ENCODE measurements at regions not wholly inside any gene's neighbourhood (a gene's known extent, or its start where the extent isn't known, plus 50 kb on each side); places are given as distances from the start of the nearest gene placed in this dataset.
"Not testable (repeated sequence)": the region's sequence is repeated elsewhere in the genome, so short reads cannot be mapped to it uniquely, and the experiment has no call there.

DNA sequence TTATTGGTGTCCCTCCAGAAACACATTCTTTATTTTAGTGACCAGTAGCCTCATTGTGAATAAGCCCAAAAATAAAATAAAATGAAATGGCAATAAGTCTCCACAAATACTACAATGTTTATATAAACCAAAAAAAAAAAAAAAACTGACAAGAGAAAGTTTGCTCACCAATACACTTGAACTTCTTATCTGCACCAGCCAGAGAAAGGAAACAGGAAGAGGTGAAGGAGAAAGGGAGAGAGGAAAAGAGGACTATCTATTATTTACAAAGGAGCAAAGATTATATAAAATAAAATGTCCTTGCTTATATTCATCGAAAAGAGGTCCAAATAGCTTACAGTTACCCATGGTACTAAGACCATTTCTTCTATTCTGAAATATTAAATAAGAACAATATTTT is 176.4 kb upstream of the CCNG1 start:
- no peaks in the 10 kb centered on the region for H3K27me3 Mint-ChIP-seq (ENCODE audit: unreplicated experiment)
- no peaks in the 10 kb centered on the region for H3K4me1 Mint-ChIP-seq (ENCODE audit: low read depth, unreplicated experiment)
- CTCF ChIA-PET, result no interaction called here
- intact Hi-C loops (cut with micrococcal nuclease; ENCODE audit: unreplicated experiment), result no loop called here
- H3K36me3 Mint-ChIP-seq (ENCODE audit: insufficient read depth, unreplicated experiment), result no peaks in the 10 kb centered on the region
- DNase-seq, result no peak
- BruUV-seq (replicated peaks), result no TSS peak
- TF ChIP-seq, protein P1, sequence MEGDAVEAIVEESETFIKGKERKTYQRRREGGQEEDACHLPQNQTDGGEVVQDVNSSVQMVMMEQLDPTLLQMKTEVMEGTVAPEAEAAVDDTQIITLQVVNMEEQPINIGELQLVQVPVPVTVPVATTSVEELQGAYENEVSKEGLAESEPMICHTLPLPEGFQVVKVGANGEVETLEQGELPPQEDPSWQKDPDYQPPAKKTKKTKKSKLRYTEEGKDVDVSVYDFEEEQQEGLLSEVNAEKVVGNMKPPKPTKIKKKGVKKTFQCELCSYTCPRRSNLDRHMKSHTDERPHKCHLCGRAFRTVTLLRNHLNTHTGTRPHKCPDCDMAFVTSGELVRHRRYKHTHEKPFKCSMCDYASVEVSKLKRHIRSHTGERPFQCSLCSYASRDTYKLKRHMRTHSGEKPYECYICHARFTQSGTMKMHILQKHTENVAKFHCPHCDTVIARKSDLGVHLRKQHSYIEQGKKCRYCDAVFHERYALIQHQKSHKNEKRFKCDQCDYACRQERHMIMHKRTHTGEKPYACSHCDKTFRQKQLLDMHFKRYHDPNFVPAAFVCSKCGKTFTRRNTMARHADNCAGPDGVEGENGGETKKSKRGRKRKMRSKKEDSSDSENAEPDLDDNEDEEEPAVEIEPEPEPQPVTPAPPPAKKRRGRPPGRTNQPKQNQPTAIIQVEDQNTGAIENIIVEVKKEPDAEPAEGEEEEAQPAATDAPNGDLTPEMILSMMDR (IDR thresholded peaks at IDR 0.05; ENCODE audit: unreplicated experiment), result no peak
- H3K4me3 Mint-ChIP-seq (ENCODE audit: low read depth, unreplicated experiment), result no peak overlapping the region
- peaks cover 10% of the 10 kb centered on the region for H3K9me3 Mint-ChIP-seq (ENCODE audit: low read depth, unreplicated experiment)
- no peak overlapping the region for H3K27ac Mint-ChIP-seq (ENCODE audit: unreplicated experiment)

DNA sequence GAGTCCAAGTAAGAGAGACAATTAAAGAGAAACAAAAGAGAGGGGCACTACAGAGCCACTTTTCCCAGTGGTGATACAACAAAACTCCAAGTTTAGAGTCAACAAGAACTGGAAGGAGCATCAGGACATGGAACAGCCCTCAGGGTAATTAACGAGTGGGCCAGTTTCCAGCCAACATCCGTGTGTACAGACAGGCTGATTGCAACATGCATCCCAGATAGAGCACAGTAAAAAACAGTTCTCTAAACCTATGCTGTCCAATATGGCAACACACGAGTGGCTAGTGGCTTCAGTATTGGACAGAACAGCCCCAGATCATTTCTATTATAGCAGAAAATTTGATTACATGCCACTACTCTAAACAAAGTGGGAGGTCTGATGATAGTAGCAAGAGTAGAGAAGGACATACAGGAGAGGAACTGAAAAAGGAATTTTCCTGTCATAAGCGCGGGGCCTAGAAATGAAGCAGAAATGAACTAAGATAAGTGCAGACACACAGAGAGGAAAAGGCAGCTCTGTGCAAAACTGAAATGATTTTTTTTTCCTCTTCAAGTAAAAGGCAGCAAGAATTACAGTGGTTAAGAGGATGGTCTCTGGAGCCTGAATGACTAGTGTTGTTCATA is 175.6 kb upstream of the CCNG1 start:
- Mint-ChIP-seq H3K4me1 (ENCODE audit: low read depth, unreplicated experiment) (no peaks in the 10 kb centered on the region), H3K27ac (ENCODE audit: unreplicated experiment) (no peak overlapping the region), H3K36me3 (ENCODE audit: insufficient read depth, unreplicated experiment) (no peaks in the 10 kb centered on the region), H3K4me3 (ENCODE audit: low read depth, unreplicated experiment) (no peak overlapping the region), H3K9me3 (ENCODE audit: low read depth, unreplicated experiment) (peaks cover 10% of the 10 kb centered on the region), H3K27me3 (ENCODE audit: unreplicated experiment) (no peaks in the 10 kb centered on the region)
- DNase-seq, result no peak
- intact Hi-C loops (cut with micrococcal nuclease; ENCODE audit: unreplicated experiment), result no loop called here
- BruUV-seq (replicated peaks), result no TSS peak
- CTCF ChIA-PET, result no interaction called here
- TF ChIP-seq, protein P1 (IDR thresholded peaks at IDR 0.05; ENCODE audit: unreplicated experiment), result no peak

DNA sequence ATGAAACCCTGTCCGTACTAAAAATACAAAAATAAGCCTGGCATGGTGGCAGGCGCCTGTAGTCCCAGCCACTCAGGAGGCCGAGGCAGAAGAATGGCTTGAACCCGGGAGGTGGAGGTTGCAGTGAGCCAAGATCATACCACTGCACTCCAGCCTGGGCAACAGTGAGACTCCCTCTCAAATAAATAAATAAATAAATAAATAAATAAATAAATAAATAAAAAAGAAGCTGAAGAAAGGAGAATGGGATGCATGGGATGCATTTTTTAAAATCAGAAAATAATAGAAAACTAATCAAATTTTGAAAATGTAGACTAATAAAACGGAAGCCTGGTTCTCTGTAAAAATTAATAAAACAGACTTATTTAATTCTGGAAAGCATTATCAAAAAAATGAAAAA is 171.1 kb upstream of the CCNG1 start:
- H3K27ac Mint-ChIP-seq (ENCODE audit: unreplicated experiment); CTCF ChIA-PET; H3K27me3 Mint-ChIP-seq (ENCODE audit: unreplicated experiment); H3K36me3 Mint-ChIP-seq (ENCODE audit: insufficient read depth, unreplicated experiment); intact Hi-C loops (cut with micrococcal nuclease; ENCODE audit: unreplicated experiment); H3K4me3 Mint-ChIP-seq (ENCODE audit: low read depth, unreplicated experiment); BruUV-seq (replicated peaks); H3K4me1 Mint-ChIP-seq (ENCODE audit: low read depth, unreplicated experiment); DNase-seq: not testable (repeated sequence)
- H3K9me3 Mint-ChIP-seq (ENCODE audit: low read depth, unreplicated experiment), result peaks cover 13% of the 10 kb centered on the region

DNA sequence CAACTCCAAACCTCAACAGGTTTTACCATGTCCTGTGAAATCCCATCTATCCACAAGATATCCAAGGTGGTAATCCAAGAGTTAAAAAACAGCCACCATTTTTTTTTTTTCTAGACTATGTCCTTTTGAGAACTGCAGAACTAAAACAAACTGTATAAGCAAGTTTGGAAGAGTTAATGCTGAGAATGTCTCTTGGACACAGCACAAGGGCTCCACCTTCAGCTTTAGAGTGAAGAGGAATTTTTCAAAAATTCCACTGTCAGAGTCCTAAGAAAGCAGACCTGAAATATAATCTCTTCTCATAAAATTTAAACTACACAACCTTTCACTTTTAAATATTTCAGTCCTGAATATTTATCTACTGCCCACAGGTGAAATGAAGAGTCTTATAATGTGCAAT is 167.8 kb upstream of the CCNG1 start:
- no peaks in the 10 kb centered on the region for H3K36me3 Mint-ChIP-seq (ENCODE audit: insufficient read depth, unreplicated experiment)
- CTCF ChIA-PET, result interaction anchor here (0.7 kb wide), 1 partner anchor 849 kb away, joined by 4 read pairs; no protein-coding TSS in a partner anchor
- H3K4me1 Mint-ChIP-seq (ENCODE audit: low read depth, unreplicated experiment), result no peaks in the 10 kb centered on the region
- BruUV-seq (replicated peaks), result no TSS peak
- DNase-seq, result no peak
- H3K27me3 Mint-ChIP-seq (ENCODE audit: unreplicated experiment), result no peaks in the 10 kb centered on the region
- no peak overlapping the region for H3K4me3 Mint-ChIP-seq (ENCODE audit: low read depth, unreplicated experiment)
- intact Hi-C loops (cut with micrococcal nuclease; ENCODE audit: unreplicated experiment), result no loop called here
- no peak overlapping the region for H3K27ac Mint-ChIP-seq (ENCODE audit: unreplicated experiment)
- H3K9me3 Mint-ChIP-seq (ENCODE audit: low read depth, unreplicated experiment), result peaks cover 14% of the 10 kb centered on the region
- TF ChIP-seq, protein P1 (IDR thresholded peaks at IDR 0.05; ENCODE audit: unreplicated experiment), result no peak

DNA sequence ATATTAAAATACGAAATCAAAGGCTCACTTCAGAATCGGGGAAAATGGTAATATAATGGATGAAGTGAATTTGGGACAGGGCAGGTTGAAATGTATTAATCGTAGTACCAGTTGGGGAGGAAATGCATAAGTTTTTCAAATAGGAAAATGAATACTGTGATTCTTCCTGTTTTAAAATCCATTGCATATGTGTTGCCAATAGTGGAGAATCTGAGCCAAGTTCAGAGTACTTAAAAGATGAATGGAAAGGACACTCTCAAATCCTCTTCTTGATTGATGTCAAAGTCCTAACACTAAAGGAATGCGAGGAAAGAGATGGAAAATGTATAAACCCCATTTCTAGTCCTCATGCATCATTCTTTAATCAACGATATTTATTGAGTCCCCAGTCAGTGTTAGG is 160.9 kb upstream of the CCNG1 start:
- no peak for DNase-seq
- Mint-ChIP-seq H3K4me3 (ENCODE audit: low read depth, unreplicated experiment) (no peak overlapping the region), H3K27me3 (ENCODE audit: unreplicated experiment) (no peaks in the 10 kb centered on the region), H3K36me3 (ENCODE audit: insufficient read depth, unreplicated experiment) (no peaks in the 10 kb centered on the region), H3K9me3 (ENCODE audit: low read depth, unreplicated experiment) (peaks cover 12% of the 10 kb centered on the region), H3K4me1 (ENCODE audit: low read depth, unreplicated experiment) (no peaks in the 10 kb centered on the region), H3K27ac (ENCODE audit: unreplicated experiment) (no peak overlapping the region)
- CTCF ChIA-PET, result no interaction called here
- no TSS peak for BruUV-seq (replicated peaks)
- TF ChIP-seq, protein P1 (IDR thresholded peaks at IDR 0.05; ENCODE audit: unreplicated experiment), result no peak
- intact Hi-C loops (cut with micrococcal nuclease; ENCODE audit: unreplicated experiment), result no loop called here

DNA sequence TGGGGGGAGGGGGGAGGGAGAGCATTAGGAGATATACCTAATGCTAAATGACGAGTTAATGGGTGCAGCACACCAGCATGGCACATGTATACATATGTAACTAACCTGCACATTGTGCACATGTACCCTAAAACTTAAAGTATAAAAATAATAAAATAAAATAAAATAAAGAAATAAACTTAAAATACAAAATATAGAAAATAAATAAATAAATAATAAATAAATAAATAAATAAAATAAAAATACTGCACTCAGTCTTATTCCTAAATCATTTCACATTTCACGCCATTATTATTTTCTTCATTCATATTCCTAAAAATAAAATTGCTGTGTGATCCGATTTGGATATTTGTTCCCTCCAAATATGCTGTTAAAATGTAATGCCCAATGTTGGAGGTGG is 156.5 kb upstream of the CCNG1 start:
- DNase-seq; H3K36me3 Mint-ChIP-seq (ENCODE audit: insufficient read depth, unreplicated experiment); BruUV-seq (replicated peaks); H3K4me3 Mint-ChIP-seq (ENCODE audit: low read depth, unreplicated experiment); CTCF ChIA-PET; intact Hi-C loops (cut with micrococcal nuclease; ENCODE audit: unreplicated experiment); H3K27me3 Mint-ChIP-seq (ENCODE audit: unreplicated experiment); H3K4me1 Mint-ChIP-seq (ENCODE audit: low read depth, unreplicated experiment); H3K27ac Mint-ChIP-seq (ENCODE audit: unreplicated experiment): not testable (repeated sequence)
- H3K9me3 Mint-ChIP-seq (ENCODE audit: low read depth, unreplicated experiment), result peaks cover 14% of the 10 kb centered on the region

All from Calu3 (cell line).